CD1c-positive myeloid dendritic cell (primary cell): ENCODE measurements at regions not wholly inside any gene's neighbourhood (a gene's known extent, or its start where the extent isn't known, plus 50 kb on each side); places are given as distances from the start of the nearest gene placed in this dataset.

Source experiments
- DNase-seq: peaks from one replicate; pipeline ENCODE4 v3.0.0-alpha.2; 2016; ENCODE audit errors: extremely low spot score

DNA sequence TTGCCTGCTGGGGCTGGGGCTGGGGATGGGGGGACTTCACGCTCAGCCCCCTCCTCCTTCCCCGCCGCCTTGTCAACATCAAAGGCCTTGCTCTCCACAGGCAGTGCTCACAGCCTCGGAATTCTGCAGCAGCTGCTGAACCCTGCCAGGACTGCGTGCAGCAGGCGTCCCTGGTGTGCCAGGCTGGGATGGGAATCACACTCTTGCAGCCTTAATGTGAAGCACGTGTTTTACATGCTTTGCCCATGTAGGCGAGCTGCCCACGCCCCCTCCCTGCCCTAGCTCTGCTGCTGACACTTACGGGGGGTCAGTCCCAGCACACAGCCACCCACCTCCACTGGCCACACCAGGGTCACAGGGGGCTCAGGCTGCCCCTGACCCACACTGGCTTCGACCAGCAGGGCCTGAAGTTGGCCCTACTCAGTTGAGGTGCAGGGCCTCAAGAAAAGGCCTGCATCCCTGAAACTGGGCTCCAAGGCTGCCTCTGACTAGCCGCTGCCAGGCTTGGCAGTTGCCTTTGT is 276.2 kb upstream of the RTL1 start:
- DNase-seq: no peak

- no peak for DNase-seq
Observed at GRCh38 chr14:101181446-101182313, 278.2 kb upstream of the RTL1 start.

GRCh38 chr14:101182476-101182875 is 279.0 kb upstream of the RTL1 start:
- no peak for DNase-seq

DNA sequence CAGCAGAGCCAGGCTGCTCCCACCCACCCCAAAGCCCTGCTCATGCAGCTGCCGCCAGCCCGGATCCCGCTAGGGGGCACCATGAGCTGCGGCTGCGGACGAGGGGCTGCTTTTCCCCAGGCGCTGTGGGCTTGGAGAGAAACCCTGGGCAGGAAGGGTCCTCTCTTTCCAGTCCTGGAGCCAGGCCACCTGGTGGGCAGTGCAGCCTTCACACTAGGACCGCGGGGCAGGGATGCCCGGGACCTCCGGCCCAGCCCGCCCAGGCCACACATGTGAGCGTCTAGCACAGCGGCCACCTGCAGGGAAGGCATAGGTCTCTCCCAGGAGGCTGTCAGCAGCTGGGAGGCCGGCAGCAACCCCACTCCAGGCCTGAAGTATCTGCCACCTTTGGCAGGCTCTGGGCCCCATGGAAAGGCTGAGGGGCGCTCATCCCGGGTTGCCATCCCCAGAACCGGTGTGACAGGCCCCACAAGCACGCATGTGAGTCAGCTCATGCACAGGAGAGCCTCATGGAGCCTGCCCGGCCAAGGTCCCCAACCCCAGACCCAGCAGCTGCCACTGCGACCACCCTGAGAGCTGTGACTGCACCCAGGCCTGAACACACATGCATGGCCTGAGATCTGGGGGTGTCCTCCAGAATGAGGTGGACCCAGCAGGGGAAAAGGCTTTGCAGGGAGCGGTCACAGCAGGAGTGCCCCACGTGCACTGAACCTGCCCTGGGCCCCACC is 280.0 kb upstream of the RTL1 start:
- DNase-seq: no peak

DNA sequence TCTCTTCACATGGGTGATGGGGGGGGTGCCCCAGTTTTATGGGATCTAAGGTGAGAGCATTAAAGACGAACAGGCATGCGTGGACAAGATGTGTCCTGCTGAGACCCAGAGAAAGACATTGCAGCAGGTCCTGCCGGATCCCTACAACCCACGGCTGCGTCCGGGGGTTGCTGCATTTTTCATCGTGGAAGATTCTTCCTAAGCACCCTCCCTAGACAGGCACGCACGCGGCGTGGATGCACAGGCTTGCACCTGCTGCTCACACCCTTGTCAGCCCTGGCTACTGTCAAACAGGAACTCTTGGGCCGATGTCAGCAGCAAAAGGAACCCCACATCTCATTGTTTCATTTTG is 280.6 kb upstream of the RTL1 start:
- no peak for DNase-seq

GRCh38 chr14:101184572-101184971 is 281.1 kb upstream of the RTL1 start:
- no peak for DNase-seq

DNA sequence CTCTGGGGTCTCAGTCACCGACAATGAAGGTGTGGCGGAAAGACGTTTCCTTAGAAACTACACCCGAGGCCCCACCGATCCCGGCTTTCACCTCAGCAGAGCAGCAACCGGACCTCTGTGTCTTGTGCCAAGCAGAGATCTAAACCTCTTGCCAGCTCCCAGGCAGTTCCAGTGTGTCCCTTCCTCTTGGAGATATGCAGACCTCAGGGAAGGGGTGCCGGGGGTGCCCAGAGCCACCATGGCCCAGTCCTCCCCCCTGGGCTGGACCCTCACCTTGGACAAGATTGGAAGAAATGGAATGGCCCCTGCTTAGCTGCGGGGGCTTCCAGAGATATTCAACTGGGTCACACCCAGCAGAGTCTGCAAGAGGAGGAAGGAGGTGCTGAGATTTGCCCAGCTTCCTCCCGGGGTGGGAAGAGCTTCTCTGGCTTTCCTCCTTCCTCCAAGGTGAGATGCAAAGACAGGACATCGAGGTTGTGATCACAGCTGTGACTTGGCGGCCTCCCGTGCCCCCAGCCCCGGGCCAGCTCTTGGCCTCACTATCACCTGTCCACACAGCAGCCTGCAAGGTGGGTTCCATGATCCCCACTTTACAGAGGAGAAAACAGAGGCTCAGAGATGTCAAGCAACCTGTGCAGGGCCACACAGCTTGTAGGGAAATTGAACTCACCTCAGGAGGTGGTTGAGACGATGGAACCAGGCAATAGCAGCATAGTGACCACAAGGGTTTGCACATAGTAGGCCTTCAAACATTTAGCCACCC is 281.7 kb upstream of the RTL1 start:
- no peak for DNase-seq

DNA sequence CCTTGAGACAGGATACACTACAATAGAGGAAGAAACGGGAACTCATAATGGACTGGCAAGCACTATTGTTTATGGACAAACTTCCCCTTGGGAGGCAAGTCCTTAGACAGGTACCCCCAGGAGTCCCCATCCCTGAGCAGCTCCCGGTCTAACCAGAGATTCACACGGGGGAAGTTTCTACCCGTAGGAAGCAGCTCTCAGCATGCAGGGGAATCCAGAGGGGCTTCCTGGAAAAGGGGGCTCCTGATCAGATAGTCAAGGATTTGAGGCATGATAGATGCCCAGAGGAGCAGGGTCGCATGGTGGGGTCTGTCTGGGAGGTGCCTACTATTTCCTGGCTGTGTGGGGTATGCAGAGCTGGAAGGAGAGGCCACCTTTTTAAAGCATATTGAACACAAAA is 282.4 kb upstream of the RTL1 start:
- no peak for DNase-seq

- DNase-seq: no peak
Observed at GRCh38 chr14:101186544-101186943, 283.0 kb upstream of the RTL1 start.

GRCh38 chr14:101186992-101187815 is 283.7 kb upstream of the RTL1 start:
- no peak for DNase-seq

GRCh38 chr14:101187816-101188570 is 284.5 kb upstream of the RTL1 start:
- DNase-seq: no peak

DNA sequence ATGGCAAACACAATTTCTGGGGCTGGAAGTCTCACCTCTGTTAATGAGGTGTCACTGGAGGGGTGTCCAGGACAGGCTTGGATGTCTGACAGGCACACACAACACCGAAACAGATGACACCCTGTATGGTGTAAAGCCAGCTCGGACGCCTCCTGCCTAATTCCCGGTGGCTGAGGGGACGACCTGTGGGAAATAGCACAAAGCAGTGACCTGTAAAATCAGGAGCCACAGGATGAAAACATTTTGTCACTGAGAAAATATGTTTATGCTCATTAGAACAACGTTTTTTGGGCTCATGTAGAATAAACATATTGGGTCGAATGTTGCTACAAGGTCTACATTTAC is 285.0 kb upstream of the RTL1 start:
- DNase-seq: no peak

DNA sequence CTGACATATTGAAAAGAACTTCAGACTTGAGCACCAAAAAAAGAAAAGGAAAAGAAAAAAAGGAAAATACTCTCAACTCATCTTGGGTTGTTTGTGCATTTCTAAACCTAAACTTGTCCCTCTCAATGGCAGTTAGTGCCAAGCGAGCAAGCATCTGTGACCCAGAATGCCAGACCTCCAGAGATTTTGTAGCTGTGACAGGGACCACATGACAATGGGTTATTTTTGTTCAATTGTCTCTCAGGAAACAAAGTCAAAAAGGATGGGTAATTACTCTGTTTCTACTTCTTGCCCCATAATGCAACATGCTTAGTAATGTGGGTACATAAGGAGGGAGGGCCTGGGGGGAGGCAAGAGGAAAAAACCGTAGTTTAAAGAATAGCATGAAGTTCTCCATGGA is 285.7 kb upstream of the RTL1 start:
- no peak for DNase-seq

DNA sequence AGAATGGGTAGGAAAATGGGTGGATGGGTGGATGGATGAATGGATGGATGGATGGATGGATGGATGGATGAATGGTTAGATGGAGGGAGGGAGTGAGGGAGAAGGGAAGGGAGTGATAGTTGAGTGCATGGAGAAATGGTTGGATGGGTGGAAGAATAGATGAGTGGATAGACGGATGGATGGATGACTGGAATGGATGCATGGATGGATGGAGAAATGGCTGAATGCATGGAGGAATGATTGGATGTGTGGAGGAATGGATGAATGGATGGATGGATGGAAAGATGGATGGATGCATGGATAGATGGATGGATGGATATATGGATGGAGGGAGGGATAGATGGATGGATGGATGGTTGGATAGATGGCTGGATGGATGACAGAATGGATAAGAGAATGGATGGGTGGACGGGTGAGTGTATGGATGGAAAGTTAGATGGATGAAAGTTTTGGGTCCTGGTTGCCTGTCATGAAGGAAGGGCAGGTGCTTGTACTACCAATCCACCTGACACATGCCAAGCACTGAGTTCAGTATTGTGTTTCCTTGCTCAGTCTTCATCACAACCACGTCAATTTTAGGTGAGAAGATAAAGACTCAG is 286.5 kb upstream of the RTL1 start:
- no peak for DNase-seq

DNA sequence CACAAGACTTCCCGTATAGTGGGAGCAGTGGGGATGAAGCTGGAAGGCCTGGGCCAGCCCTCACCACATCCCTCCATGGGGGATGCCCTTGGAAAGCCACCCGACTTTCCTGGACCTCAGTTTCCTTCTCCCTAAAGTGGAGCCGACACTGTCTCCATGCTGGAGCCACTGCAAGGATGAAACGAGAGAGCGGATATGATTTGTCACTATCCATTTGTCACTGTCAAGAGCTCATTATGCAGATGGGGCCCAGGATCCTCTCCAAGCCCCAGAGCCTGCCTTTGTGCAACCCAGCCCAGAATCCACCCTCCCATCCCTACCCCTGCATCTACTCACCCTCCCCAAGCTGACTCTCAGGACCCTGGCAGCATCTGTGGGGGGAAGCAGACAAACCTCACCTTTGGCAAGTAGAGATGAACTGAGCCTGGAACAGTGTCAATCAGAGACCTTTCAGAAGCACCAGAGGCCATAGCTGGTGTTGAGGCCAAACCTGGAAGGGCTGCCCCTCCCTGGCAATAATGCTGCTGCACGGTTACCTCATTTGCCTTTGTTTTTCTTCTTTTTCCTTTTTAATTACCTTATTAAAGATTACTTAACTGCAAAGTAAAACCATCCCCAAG is 287.7 kb upstream of the RTL1 start:
- DNase-seq: no peak

DNA sequence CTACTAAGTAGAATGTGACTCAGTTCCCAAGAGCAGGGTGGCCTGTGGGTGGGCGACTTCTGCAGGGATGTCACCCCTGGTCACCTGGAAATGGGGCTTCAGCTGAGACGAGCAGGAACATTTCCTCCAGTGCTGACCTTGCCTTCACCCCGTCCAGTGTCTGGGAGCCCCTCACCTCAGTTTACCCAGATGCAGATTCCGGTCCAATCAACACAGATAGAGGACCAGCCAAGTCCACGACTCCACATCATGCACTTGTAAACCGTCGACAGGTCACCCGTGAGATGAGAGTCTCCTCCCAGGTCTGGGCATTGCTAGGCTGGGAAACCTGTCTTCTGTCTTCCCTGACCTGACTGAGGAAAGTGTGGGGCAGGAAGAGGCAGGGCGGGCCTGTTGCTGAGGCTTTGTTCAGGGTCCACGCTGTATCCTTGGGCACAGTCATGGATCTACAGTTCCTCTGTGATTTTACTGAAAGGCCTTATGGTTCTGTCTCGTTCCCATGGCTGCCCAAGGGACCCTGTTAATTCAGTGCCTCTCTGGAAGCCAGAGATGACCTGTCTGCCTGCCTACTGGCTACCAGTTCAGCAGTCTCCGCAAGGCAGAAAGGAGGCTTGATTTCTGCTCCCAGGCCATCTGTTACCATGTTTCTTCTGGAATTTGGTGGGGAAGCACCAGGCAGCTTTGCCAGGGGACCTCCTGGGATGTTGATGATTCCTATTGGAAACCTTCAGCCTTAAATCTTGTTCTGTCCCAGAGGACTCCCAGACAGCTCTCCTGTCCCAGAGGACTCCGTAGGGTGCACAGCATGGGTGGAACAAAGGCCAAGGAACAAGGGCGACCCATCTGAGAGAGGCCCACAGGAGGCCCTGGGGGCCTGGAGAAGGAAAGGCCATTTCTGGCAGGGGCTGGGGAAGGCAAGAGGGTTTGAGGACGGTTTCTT is 288.5 kb upstream of the RTL1 start:
- no peak for DNase-seq

DNA sequence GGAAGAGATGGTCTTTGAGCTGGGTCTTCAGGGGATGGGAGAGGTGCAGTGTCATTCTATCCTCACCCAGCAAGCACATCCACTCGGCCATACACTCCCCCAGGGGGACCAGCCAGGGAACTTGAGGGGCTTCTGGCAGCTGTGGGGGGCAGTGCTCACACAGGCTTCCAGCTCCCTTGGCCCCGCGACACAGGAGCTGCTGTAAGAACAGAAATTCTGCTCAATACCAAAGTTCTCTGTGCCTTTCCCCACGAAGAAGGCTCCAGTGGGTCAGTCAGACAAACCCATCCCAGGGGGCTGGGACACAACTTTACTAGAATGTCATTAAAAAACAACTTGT is 289.1 kb upstream of the RTL1 start:
- no peak for DNase-seq

DNA sequence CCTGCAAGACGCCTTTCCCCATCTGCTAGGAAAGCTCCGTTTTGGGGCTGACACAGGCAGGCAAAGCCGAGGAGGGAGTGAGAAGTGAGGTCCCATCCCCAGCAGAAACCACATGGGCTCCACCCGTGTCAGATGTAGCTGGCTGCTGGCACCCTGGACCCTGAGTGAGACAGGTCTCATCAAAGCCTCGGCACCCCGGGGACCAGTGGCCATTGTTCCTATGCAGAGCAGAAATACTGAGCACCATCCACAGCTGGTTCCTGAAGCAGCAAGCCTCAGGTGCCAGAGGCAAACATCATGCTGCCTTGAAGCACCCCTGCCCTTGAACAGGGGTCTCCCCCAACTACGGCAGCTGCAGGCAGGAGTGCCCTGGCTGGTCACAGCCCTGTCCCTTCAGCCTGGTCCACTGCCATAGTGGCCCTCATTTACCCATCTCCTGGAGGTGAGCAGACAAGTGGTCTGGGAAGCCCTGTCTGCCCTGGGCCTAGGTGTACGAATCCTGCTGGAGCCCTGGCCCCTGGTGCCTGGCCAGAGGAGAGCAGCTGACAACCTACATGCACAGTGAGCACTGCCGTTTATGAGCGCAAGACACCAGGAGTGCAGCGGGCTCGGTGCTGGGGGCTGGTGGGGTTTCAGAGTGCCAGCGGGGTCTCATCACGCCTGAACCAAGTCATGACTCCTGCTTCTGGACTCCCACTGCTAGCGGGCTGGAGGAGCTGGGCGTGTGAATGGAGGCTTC is 289.8 kb upstream of the RTL1 start:
- DNase-seq: no peak
